HG02970 (cell line): ENCODE measurements at regions not wholly inside any gene's neighbourhood (a gene's known extent, or its start where the extent isn't known, plus 50 kb on each side); places are given as distances from the start of the nearest gene placed in this dataset.
"Not testable (repeated sequence)": the region's sequence is repeated elsewhere in the genome, so short reads cannot be mapped to it uniquely, and the experiment has no call there.

Source experiments
- ATAC-seq: cut with Tn5 transposase; IDR thresholded peaks from one replicate; pipeline ENCODE4 v1.9.1; 2021; ENCODE audit warnings: mild to moderate bottlenecking, moderate library complexity, moderate number of reproducible peaks; ENCODE audit not compliant: unreplicated experiment, low FRiP score

DNA sequence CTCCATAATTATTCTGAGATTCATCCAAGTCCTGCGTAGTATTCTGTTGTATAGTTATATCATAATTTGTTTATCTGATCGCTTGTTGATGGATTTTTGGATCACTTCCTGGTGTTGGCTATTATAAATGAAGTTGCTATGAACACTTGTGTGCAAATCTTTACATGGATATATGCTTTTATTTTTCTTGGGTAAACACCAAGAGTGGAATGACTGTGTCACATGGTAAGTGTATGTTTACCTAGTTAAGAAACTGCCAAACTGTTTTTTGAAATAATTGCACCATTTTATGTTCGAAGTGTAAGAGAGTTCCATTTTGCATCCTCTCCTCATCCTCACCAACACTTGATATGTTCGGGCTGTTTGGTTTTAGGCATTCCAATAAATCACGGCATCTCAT, 360.4 kb upstream of the FRG2C start:
- no peak for ATAC-seq

DNA sequence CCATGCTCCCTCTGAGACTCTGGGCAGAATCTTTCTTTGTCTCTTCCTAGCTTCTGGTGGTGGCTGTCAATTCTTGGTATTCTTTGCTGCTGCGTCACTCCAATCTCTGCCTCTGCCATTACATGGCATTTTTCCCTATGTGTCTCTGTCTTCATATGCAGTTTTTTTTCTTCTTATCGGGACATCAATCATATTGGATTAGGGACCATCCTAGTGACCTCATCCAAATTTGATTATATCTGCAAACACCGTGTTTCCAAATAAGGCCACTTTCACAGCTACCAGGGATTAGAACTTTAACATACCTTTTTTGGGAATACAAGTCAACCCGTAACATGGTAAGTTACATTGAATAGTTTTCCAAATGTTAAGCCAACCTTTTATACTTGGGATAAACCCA, 358.2 kb upstream of the FRG2C start:
- ATAC-seq, result no peak

DNA sequence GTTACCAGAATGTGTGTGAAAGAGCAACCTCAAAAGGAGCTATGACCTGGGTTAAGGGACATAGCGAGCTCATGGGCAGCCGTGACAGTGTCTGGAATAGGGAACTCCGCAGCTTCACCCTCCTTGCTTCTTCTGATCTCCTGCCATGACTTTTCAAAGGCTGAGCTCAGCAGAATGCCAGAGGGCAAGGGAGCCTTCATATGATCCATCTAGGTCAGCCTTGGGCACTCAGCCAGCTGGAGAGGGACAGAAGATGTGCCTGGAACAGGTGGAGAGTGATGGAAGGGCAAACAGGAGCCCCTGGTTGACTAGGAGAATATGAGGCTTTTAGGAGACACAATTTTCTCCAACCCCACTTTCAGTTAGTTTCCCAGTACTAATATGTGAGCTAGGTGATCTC, 352.8 kb upstream of the FRG2C start:
- not testable (repeated sequence) for ATAC-seq

DNA sequence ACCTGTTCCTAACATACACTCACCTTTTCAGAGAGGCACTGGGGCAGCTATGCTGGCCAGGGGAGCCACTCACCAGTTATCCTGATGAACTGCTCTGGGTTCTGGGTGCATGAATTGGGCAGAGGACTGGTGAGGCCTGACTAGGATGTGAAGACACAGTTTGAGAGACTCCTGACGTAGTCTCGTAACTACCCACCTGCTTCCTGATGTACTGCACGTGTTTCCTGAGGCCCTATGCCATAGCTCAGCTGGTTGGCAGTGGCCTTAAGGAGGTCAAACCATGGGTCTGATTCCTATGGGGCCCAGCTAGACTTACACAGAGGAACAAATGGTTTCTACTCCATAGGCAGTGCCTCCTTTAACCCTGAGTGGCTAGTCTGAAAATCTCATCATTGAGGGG, 351.7 kb upstream of the FRG2C start:
- ATAC-seq, result not testable (repeated sequence)

DNA sequence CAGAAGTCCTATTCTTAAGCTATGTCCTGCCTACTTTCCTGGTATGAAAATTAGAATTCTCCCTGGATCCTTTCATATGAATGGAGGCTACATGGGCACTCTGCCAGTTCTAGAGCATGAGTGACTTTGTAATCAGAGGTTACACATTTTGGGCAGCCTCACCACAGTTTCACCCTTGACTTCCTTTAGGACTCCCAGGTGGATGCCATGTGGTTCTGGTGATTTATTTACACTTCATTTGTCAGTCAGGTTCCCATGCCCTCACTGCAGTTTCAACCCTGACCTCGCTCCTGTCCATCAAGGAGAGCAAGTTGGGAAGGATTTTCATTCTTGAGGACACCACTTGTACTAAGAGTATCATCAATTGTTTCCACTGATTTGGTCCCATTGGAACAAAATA, 344.4 kb upstream of the FRG2C start:
- ATAC-seq, result not testable (repeated sequence)

DNA sequence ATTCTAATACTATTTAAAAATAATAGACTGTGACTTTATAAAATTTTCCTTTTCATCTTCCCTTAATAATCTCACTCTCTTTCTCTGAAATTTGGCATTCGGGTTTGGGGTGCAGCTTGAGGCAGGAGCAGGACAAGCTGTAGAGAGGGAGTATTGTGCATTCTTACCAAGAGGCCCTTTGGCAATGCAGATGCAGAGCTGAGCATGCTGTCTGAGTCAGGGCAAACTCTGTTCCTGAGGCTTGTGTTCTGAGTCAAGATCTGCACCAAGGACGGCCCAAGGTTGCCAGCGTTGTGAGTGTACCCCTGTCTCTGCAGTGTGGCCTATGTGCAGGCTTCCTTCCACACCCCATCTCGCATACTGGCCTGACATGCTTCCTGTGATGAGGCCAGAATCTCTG, 343.8 kb upstream of the FRG2C start:
- ATAC-seq, result no peak

DNA sequence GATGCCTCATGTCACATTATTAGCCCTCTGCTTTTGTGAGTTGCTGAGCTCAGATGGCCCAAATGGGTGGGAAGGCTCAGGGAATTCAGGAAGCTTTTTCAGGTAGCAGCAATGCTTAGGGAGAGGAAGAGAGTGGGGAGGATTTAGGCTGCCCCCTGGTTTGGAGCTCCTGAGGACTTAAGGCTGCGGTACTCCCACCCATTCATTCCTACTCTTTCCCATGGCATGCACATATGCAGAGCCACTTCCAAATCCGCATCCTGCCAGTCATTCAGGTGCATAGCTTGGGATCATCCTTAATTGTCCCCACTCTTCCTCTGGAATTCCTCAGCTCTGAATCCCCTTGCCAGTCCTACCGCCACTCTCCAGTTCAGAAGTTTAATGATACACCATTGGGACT, 343.1 kb upstream of the FRG2C start:
- no peak for ATAC-seq

DNA sequence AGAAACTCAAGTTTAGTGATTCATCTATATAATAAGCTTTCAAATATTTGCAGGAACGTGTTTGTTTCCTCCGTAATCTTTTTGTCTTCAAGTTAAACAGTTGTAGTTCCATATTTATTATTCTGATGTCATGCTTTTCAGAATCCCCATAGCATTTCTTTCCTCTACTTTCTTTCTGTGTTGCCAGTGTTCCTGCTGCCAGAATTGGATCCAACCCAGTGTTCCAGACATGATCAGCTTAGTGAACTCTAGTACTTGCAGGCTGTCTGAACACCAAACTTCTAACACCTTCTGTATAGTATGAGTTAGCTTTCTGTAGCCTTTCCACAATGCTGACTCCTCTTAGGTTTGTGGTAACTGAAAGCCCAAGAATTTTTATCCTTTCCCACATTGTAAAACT, 340.2 kb upstream of the FRG2C start:
- not testable (repeated sequence) for ATAC-seq

DNA sequence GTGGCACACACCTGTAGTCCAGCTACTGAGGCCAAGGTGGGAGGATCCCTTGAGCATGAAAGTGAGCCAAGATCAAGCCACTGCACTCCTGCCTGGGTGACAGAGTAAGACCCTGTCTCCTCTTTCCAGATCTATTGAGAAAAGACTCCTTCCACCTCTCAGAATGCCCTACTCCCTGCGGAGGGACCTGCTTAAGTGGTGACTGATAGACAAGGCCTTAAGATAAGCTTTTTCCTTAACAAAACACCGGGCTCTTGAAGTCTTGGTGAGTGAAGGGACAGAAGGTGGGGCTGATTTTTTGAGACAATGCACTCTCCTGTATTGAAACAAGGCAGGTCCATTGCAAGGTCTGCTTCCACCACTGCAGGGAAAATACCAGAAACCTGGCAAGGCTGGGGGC, 338.4 kb upstream of the FRG2C start:
- ATAC-seq, result no peak

DNA sequence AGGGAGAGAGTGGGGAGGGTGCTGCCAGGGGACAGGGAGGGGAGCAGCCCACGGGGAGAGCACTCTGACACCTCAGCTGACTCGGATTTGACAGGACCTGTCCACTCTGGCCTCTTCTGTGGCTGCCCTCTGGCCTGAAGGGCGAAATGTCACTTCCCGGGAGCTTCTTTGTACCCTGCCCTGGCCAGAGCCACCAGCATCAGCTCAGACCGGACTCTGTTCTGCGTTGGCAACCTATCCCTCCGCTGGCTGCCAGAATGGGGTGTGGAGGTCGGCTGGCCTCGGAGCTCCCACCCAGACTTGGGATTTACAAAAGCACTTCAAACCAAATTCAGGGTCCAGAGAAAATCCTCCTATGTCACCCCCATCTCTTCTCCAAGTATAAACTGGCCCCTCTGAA, 336.7 kb upstream of the FRG2C start:
- no peak for ATAC-seq

DNA sequence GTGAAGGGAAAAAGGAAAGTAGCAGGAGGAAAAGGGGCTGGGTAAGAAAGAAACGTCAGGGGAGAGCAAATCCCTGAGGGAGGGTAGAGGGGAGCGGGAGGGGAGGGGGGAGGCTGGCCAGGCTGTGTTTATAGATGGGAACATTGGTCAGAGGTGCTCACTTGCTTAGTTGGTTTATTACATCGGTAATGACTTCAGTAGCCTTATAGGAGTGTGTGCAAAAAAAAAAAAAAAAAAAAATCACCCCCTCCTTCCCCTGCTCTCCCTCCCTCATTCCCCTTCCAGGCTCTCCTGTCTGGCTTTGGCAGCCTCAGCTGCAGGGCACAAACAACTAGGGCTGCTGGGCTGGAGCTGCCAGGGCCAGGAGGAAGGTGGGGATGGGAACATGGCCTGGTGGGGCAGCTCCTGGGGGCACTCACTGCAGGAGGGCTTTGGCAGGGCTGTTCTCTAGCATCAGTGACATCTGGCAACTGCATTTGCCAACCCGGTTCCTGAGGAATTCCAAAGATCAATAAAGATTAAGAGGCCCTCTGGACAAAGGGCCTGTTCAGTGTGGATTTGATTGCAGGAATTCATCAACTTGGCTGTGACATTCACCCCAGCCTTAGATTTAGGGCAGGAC, 334.5 kb upstream of the FRG2C start:
- ATAC-seq, result no peak

DNA sequence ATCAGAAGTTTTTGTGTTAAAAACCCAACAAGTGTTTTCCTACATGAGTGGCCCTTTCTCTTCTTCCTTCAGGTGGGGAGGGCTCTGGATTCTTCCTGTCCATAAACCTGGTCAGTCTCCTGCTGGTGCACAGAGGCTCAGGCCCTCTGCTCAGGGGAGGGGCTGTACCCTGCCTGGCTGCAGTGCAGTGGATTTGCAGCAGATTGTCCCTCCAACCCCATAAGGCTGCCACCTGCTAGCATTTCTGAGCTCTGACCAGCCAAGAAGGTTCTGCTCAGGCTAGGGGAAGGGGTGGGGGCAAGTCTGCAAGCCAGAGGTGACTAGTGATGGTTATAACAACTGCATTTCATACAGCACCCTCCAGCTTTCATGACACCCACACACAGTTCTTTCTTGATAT, 333.7 kb upstream of the FRG2C start:
- ATAC-seq, result not testable (repeated sequence)

DNA sequence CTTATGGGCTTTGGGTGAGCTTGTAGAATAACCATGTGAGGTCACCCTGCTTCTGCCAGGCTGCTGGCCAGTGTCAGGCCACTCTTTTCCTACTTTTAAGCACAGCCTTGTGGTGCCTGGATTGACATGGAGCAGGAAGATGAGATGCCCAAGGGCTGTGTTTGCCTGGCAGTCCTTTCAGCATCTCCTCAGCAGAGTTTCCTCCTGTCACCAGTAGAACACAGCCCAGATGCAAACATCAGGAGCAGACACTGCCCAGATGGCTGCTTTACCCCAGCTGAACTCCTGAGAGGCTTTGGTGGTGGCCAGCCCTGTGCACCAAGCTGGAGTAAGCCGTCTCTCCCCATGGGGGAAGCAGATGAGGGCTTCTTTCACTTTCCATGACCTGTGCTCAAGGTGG, 332.0 kb upstream of the FRG2C start:
- ATAC-seq, result not testable (repeated sequence)

DNA sequence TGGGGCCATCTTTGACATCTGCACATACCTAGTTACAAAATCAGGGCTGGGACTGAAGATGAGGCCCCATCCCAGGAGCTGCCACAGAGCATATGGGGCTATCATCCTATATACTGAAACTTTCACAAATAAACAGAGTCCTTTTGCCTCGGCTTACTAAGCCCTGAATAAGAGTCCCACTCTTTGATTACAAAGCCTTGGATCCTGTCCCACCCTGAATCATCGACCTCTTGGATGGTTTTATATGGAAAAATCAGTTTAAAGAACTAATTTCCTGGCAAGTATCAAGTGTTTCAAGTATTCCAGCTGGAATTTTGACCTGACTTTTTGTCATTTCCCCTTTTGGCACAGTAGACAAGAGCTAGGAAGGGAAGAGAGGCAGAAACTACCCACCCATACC, 331.3 kb upstream of the FRG2C start:
- ATAC-seq, result no peak

DNA sequence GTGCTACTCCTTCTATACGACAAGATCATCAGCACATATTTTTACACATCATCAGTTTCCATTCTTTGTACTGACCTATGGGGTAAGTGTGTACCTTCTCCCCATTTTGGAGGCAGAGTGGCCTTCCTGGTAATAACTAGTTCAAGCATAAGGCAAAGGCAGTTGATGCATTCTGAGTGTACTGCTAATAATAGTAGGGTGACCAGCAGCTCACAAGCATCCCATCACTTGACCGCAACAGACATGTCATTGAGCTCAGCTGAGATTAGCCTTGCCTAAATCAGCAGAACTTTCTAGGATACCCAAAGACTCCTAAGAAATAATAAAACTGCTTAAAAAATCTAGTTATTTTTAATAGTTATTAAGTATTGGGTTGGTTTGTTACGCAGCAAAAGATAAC, 329.8 kb upstream of the FRG2C start:
- ATAC-seq, result no peak

DNA sequence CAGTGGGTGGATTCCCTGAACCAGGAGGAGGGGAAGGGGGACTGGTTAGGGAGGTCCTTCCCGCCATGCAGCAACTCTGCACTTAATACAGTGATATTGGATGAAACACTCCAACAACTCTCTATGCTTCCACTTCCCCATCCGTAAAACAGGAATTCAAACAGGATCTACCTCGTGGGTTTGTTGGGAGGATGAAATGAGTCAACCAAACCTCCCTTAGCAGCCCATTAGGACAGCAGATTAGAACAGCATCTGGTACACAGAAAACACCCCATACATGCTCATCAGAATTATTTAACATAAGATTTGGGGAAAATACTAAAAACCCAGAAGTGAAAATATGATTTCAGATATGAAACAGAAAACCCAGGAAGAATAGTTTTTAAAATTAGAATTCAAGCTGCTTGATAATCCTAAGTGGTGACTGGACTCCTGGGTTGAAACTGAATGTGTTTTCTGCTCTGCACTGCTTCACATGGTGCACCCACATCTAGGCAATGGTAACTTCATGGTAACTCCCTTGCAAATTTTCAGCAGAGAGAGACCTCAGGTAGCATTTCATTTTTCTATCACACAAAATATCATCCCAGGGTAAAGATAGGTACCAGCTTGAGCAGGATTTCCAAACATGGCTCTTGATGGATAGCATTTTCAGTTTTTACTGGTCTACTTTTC, 326.8 kb upstream of the FRG2C start:
- no peak for ATAC-seq

DNA sequence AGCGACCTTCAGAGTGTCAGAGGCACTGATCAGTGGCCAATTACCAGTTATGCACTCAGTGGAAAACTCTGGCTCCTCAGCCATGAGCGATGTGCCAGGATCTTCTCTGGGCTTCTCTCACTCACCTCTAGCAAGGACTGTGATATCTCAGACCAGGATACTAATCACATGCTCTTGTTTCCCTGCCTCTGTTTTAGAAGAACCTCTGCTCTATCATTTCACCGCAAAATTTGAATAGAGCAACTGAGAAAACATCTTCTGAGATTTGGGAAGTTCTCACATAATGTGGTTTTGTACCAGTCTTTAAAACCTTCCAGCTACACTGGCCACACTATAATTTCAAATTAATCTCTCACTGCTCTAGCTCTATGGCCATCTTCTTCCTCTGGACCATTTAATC, 325.8 kb upstream of the FRG2C start:
- ATAC-seq, result no peak

DNA sequence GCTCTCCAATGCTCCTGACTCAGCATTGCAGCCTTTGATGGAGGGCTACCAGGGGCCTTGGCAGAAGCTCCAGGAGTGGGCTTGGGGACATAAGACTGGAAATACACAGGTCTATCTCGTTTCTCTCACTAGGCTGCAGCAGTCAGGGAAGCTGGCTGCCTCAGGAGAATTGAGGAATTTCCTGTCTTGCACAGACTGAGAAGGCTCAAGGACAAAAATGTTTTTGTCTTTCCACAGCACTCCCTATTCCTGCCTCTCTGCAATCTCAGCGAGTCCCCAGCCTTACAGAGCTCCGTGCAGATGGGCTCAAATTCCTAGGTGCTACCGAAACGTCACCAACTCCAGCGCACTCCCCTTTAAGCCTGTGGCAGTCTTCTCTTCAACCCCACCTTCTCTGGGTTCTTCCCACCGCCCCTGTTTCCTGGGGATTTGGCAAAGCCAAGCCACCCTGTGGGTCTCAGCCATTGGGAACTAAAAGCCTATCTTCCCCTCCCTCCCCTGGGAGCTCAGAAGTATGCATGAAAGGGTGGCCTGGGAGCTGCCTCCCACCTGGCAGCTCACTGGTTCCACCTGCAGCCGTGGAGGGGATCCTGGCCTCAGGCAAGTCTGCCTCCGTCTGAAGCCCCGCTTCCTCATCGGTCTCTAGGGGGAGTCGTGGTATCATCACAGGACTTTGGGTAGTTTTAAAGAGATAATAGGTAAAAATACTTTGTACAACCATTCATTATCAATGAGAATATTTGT, 322.6 kb upstream of the FRG2C start:
- ATAC-seq, result no peak

DNA sequence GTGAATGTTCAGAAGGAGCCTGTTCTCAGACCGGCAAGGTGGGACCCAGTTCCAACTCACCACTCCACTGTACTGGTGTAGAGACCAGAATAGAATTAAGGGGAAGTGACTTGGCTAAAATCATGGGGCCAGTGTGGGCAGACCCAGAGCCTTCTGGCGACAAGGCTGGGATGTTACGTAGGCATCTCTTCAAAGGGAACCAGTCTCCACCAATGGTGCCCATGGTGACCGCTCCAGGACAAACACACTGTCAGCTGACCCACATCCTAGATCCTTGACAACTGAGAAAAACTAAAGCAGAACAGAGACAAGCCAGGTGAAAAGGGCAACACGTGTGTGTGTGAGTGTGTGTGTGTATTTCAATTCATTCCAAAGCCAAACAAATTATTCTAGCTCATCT, 321.7 kb upstream of the FRG2C start:
- no peak for ATAC-seq

DNA sequence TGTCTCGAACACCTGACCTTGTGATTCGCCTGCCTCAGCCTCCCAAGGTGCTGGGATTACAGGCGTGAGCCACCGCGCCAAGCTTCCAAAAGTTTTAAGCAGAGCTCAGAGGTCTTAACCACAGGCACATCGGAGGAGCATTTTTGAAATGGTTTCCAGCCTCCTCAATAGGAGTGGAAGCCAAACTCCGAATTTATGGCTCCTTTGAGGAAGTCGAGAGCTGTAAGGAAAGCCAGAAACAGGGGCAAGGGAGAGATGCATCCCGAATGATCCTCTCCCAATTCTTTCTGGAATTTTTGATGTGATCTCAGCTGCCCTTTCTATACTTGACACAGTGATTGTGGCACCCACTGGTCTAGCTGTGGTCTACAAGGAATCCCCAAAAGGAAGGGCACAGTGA, 313.6 kb upstream of the FRG2C start:
- not testable (repeated sequence) for ATAC-seq

DNA sequence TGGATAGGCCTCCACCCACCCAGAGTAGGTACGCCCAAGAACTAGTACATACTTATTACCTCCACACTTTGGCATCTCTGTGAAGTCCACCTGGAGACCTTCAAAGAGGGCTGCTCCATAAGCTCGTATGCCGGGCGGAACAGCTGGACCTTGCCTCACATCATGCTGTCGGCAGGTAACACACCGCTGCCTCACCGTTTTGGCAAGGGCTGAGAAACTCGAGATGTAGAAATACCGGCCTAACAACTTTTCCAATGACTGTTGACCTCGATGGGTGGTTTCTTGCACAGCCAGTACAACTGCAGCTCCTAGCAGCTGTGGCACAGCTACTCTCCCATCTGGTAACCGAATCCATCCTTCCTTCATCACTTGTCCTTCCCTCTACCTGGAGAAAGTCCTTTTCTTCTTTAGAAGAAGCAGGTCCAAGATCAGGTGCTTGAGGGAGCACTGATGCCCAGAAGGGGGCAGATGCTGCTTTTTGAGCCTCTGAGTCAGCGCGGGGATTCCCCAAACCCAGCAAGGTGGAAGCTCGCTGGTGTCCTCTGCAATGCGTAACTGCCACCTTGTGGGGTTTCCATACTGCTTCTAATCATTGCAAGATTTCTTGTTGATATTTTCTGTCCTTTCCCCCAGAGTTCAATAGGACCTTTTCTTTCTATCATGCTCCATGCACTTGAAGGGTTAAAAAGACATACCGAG, 301.9 kb upstream of the FRG2C start:
- ATAC-seq, result not testable (repeated sequence)
